Activated CD8-positive, alpha-beta memory T cell treated with anti-CD3 and anti-CD28 coated beads, Interleukin-2, amount 50 U/mL, for 1 hour (primary cell): ENCODE measurements at regions not wholly inside any gene's neighbourhood (a gene's known extent, or its start where the extent isn't known, plus 50 kb on each side); places are given as distances from the start of the nearest gene placed in this dataset.

ENCODE experiments used
- DNase-seq: peaks from one replicate; pipeline ENCODE4 v3.0.0-alpha.2; 2020; ENCODE audit errors: extremely low read depth

DNA sequence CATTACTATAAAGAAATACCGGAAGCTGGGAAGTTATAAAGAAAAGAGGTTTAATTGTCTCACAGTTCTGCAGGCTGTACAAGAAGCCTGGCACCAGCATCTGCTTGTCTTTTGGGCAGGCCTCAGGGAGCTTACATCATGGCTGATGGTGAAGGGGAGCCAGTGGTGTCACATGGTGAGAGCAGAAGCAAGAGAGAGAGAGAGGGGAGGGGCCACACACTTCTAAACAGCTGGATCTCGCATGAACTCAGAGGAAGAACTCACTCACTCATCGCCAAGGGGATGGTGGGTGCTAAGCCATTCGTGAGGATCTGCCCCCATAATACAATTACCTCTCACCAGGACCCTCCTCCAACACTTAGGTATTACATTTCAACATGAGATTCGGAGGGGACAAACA lies 51.8 kb upstream of the ANKRD34C start:
- DNase-seq = no peak

DNA sequence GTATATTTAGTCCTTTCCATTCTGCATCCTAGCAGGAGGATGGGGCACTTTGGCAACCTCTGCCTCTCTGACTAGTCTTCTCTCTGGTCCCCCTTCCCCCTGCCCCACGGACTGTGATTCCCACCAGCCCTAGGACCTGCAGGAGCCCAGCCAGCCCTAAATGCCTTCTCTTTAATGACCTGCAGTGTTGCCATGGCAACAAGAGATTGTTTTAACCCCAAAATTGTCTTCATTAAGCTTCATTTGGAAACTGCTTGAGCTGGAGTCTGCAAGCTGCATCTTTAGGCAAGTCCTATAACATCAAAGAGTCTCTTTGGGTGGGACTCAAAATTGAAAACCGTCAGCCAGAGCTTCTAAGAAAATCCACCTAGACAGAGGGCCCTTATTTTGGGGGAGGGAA lies 59.7 kb upstream of the ANKRD34C start:
- no peak for DNase-seq

DNA sequence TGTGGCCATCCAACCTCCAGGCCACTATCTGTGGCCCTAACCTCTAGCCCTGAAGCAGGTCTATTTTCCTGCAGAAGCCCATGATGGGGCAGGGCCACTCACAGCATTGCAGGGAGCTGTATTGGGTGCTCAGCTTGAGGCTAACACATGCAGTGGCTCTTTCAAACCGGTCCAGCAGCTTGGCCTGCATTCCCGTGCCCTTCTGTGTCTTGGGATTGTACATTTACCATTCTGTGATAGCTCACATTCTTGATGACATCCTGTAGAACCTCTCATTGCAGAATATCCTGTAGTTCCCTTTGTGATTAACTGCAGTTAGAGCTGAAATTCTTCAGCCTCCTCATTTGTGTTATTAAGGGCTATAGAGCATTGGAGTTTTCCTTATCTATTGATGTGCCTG lies 60.8 kb upstream of the ANKRD34C start:
- DNase-seq = no peak

DNA sequence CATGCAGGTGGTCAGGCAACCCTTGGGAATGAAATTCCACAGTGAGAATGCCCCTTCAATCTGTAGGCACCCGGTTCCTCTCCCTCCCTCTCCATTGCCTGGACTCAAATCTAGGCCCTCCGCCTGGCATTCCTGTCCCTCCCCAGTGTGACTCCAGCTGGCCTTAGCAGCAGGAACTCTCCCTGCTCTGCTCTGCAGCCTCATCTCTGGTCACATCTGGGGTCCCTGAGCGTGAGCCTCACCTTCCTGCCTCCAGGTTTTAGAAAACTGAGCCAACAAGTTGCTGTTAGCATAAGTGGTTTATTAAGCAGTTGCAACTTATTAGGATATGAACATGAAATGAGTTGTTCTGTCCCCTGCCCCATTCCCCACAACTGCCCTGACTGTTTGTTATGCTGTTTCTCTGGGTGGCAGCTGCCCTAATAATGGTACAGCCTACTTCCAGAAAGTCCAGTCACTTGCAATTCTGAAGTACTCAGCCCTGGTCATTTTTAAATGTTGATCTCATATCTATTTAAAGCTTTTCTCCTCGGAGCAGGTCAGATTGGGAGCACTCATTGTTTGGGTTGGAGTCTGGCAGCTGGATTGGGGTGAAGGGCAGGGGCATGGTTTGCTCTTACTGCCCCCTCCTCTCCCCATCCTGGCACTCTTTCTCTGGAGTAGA lies 63.0 kb upstream of the ANKRD34C start:
- DNase-seq = no peak

DNA sequence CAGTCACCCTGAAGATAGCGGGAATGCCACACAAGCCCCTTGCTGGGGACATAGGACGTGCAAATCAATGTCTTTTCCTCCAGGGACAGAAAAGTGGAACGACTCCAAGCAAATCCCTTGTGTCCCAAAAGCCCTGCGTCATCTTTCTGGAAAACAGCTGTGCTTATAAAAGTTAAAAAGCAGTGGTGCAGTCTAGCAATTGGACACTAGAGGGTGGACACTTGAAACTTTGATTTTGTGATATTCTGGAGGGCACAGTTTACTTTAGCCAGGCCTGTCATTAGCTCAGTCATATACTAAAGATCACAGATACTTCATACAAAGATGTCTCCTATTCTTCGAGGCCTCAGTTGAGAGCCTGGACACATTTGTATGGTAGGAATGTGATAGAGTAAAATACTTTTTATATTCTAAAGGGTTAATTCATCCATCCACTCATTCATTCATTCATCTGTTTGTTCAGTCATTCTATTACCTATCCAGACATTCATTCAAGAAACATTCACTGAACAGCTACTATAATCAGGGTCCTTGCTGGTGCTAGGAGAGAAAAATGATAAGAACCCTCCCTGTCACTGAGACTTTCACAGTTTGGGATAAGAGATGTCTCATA lies 63.8 kb upstream of the ANKRD34C start:
- no peak for DNase-seq

DNA sequence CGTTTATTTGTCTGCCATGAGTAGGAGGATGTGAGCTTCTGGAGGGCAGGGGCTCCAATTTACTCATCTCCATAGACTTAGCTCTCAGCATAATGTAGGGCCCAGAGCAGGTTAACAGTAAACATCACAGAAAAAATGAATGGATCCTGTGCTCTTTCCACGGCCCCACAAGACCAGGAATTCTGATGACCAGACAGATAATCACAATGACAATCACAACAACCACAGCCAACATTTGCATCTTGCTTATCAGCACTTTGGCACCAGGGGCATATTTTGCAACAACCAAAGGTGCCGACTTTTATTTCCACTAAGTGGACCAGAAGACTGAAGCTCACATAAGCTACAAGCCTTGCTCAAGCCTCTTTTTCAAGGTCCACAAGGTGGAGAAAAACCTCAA lies 68.9 kb upstream of the ANKRD34C start:
- DNase-seq = no peak

DNA sequence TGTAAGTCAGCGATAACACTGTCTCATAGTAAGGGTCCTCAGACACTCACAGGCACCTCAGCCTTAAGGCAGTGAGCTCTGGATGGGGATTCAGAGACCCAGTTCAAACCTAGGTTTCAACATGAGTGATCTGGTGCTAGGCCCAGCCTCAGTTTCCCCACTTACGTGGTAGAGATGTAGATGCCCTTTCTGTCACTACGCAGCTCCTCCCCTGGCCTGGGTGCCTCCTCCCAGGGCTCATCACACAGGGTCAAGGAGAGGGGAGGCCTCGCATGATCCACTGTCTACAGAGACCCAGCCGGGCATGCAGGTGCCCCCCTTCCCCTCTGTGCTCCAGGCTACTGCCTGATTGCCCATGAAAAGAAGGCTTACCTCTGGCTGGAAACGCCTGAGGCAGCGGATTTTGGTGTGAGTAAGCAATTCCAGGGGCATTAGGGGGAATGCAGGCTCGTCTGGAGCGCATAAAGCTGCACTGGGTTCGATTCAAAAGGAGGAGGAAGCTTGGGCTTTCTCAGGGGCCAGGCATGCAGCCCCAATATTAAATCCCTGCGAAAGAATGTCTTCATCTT lies 69.8 kb upstream of the ANKRD34C start:
- no peak for DNase-seq

DNA sequence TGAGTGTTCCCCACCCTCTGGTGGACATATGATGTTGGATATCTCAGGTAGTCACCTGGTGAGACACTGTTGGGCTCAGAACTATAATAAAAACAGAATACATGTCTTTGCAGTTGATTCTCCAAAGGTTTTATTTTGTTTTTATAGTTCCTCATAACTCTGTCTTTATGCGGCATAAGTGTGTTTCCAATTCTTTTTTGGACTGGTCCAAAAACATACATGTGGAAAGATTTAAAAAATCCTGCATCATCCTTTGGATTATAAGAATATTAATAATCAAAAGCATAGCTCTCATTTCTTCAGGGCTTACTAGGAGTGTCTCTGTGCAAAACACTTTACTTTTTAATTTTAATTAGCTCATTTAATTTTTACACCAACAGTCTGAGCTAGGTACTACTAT lies 71.0 kb upstream of the ANKRD34C start:
- DNase-seq = no peak

DNA sequence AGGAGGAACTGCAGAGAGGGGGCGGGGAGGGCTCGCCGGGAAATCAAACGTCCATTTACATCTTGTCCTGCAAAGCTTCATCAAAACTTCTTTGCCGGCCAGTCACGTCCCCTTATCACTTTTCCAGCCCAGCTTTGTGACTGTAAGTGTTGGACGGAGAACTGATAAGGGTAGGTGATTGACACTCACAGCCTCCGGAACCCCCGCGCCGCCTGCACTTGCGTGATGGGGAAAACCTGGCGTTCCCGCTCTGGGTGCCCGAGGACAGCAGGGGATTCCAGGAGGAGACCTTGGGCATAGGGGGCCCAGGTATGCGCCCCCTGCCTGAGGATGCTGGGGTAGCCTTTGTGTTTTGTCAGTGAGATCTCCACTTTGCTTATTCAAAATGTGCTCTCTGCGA lies 72.8 kb upstream of the ANKRD34C start:
- no peak for DNase-seq

DNA sequence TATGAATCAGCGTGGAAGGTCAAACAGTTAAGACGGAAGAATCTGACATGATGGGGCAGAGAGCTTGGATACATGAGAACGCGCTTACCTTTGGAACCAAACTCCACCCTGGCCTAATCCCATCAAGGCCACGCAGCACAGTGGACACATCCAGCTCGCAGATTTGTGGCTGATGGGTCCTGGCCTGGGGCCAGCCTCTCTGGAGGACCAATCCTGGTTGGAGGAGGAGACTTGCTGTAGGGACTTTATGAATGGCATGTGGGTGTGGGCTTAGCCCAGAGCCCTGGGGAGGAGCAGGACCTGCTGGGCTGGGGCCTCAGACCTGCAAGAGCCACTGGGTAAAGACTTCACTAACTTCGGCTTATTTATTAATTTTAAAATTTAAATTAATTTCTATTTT lies 73.4 kb upstream of the ANKRD34C start:
- DNase-seq = no peak

DNA sequence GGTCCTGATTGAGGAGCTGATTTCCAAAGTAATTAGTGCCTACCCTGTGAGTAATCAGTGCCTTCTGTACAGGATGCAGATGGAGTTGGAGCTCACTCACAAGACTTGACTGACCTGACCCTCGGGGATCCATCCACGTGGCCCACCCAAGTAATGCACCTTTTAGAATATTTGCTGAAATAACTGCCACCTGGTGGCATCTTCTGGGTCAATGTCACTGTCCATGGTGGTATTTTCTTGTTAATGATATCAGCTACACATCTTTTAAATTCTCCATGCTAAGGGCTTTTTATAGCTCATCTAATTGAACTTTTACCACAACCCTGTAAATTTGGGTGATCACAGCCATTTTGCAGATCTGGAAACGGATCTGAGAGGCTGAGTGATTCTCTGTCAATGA lies 74.3 kb upstream of the ANKRD34C start:
- DNase-seq = no peak

DNA sequence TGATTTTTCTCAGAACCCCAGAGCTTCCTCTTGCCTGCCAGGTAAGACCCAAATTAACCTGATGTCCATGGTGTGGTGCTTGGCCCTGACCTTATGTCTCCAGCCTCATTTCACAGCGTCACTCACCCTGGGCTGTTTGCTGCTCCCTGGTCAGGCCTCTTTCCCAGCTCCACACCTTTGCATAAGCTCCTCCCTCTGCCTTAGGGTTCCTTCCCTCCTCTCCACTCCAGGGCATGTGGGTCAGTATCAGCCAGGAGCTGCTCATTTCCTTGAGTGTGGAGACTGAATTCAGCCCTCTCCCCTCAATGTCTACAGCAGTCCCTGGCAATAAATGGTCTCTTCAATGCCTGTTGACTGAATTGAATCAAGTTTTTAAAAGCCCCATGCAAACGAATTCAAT lies 75.6 kb upstream of the ANKRD34C start:
- DNase-seq = no peak

DNA sequence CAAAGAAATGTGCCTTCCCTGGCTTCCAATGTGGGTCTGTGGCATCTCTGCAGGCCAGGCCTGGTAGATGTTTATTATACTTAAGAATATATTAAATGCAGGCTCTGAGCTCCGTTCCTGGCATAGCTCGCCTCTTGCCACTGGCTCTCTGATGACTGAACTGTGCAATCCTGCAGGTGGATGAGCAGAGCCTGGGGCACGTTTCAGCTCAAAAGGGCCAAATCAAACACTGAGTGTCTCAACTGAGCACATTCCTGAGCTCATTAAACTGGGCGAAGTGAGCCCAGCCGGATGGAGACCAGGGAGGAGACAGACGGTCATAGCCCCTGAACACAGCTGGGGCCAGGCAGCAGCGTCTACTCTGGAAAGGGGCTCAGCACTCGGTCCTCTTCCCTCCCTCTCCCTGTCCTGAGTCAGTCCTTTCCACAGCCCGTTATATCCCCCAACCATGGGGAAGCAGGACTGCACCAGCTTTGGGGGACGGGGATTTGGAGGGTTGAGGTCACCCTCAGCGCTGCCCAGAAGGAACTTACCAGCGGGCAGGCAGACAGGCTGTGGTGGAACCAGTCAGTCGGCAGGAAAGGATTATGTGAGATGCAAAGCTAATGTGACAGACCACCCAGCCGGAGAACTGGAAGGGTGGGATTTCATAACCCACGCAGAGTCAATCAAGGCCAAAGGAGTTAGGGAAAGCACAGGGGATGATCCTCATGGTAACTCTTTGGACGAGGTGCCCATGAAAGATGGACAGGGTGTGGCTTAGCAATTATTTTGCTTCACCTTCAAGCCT lies 77.4 kb upstream of the ANKRD34C start:
- no peak for DNase-seq

DNA sequence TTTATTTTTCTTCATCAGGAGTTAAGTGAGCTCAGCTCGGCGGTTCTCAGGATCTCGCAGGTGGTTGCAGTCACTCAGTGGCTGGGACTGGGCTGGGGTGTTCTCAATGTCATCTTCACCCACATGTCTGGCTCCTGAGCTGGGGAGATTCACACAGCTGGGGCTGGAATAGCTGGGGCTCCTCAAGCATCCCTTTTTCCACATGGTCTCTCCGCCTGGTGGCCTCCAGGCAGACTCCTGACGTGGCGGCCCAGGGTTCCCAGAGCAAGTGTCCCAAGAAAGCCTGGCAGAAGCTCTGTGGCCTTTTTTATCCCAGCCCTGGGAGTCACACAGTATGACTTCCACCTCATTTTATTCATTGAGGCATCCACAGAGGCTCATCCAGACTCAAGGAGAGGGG lies 84.1 kb upstream of the ANKRD34C start:
- no peak for DNase-seq

DNA sequence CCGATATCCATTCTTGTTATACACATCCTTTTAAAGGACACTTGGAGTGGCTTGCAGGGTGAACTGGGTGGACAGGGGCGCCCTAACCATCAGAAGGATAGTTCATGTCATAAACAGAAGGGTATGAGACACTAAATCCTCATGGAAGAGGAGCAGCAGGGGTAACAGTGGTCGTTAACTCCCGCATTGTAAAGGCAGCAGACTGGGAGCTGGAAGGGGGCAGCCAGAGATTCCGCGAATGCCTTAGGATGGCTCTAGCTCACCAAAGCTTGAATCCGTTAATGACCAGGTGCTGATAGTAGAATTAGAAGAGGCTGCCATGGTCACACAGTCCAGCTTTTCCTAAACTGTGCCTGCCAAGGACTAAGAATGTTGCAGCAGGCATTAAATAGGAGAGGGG lies 85.2 kb upstream of the ANKRD34C start:
- no peak for DNase-seq

DNA sequence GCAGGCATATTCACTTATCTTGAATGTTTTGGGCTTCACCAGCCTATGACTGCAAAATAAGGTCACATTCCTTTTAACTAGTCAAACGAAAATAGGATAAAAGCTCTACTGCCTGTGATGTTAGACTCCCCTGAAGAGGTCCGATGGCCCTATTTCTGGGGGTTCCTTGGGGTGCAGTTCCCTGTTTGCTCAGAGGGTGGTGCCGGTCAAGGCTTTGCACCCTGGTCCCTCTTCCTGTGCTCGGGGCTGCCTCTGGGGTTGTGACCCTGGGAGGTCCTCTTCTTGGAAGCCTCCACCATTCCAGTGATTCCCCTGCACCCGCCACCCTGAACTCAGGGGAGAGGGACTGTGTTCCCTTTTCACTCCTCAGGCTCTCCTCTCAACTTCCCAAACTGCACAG lies 86.7 kb upstream of the ANKRD34C start:
- no peak for DNase-seq

DNA sequence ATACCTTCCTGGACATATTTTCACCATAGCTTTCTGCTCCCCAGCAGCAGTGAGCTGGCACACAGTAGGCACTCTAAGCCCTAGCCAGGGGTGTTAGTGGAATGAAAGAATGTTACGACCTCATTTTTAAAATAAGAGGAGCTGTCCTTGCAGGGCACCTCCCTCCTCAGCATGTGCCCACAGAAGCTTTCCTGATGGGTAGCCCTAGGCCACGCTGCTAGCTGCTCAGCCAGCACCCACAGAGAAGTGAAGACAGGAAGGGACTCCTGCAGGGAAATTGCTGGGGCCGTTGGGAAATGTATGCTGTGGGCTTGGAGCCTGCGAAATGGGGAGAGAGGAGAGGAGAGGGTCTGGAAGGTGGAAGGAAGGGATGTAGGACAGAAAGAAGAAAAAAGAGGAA lies 87.3 kb upstream of the ANKRD34C start:
- no peak for DNase-seq

DNA sequence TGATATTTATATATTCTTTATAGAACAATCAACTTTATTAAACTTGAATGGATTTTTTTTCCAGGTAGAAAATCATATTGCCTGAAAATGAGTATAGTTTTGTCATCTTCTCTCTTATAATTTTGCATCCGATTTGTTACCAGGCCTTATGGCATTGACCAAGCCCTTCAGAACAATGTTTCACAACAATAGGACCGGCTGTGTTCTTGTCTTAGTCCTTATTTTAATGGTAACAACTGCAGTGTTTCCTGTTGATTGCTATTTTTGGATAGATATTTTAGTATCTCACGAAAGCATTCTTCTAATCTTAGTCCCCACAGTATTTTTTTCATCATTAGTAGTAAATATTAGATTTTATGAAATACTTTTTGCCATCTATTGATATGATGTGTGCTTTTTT lies 88.1 kb upstream of the ANKRD34C start:
- DNase-seq = no peak

DNA sequence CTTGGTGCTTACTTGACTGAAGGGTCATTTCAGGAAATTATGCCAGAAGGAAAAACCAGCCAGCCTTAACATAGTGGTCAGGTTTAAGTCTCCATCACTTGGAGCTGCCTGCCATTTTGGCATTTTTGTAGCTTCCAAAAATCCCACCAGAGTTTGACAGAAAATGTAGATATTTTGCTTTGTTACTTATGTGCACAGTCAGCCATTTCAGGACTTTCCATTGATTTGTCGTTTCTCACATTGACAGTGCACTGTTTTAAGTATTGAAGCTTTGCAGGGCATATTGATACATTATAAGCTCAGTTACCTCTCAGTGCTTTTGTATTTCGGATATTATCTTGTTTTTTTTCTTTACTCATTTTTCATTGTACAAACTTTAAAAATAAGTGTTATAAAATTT lies 89.0 kb upstream of the ANKRD34C start:
- DNase-seq = no peak

DNA sequence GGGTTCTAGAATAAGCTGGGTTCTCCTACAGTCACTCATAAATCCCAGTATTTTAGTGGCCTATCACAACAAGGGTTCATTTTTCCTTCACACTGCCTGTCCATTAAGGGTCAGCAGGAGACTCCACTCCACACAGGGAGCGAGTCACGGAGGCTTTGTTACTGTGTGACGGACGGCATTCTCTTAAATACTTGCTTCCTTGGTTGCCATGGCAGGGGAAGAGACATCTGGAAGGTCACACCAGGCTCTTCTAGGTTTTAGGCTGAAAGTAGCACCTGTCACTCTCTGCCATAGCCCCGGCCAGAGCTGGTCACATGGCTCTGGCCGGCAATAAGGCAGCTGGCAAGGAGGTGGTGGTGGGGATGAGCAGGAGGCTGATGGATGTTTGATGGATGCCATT lies 89.4 kb upstream of the ANKRD34C start:
- DNase-seq = no peak

DNA sequence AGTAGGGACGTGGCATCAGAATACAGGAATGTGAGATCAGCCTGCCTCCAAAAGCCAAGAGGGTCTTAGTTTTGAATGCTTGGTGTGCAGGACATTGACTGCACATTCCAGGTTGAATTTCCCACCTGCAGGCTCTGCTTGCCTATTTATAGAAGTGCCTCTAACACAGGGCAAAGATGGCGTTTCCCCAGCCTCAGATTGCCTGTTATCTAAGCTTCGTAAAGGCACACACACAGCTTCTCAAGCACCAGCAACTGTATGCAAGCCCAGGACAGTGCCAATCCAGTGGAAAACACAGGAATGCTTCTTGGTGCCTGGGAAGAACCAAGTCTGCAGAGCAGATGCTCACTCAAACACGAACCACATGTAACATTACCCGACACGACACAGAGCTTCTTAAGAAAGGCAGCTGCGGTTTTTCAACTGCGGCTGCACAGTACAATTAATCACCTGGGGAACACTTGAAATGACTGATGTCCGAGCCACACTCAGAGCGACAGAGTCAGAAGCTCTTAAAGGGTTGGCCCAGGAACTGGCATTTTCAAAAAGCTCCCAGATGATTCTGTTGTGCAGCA lies 90.0 kb upstream of the ANKRD34C start:
- no peak for DNase-seq

DNA sequence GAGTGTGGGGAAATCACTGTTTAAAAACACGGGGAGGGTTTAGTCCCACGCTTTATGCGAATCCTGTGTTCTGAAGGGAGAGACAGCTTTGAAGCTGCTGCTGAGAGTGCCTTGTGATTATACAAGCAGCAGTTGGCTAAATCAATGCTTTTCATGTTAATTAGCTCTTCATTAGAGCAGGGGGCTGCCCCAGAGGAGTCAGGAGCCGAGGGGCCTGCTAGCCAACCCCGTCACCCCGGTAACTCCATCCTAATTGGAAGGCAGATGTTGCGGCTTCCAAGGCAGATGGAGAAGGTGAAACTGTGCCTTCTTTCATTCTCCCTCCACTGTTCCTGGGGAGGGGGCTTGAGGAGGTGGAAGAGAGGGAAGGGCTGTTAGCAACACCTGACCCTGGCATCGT lies 92.4 kb upstream of the ANKRD34C start:
- DNase-seq = no peak

DNA sequence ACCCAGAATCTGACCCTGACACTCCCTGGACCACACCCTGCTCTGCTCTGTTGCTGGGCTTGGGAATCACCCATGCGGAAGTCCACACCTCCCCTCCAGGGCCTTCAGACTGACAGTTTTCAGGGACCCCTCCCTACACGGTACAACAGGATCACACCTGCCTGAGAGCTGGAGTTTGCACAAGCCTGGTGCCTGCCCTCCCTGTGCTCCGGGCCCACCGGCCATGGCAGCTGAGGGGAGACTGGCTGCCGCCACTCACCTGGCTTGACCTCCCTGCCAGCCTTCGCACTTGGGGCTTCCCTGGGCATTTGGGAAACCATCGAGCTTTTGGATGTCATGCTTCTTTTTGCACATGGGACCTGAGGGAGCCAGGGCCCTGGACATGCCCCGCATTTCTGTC lies 95.9 kb upstream of the ANKRD34C start:
- no peak for DNase-seq
